ENCODE measurements at regions not wholly inside any gene's neighbourhood (a gene's known extent, or its start where the extent isn't known, plus 50 kb on each side); places are given as distances from the start of the nearest gene placed in this dataset.
"Not testable (repeated sequence)": the region's sequence is repeated elsewhere in the genome, so short reads cannot be mapped to it uniquely, and the experiment has no call there.

DNA sequence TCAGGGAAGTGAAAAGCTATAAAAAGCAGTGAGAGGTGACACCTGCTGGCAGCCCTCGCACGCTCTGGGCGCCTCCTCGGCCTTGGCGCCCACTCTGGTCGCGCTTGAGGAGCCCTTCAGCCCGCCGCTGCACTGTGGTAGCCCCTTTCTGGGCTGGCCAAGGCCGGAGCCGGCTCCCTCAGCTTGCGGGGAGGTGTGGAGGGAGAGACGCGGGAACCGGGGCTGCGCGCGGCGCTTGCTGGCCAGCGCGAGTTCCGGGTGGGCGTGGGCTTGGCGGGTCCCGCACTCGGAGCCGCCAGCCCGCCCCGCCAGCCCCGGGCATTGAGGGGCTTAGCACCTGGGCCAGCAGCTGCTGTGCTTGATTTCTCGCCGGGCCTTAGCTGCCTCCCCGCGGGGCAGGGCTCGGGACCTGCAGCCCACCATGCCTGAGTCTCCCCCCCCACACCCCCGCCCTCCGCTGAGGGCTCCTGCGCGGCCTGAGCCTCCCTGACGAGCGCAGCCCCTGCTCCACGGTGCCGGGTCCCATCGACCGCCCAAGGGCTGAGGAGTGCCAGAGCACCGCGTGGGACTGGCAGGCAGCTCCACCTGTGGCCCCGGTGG is 688.5 kb upstream of the CDH8 start:
- TF ChIP-seq, protein P1, sequence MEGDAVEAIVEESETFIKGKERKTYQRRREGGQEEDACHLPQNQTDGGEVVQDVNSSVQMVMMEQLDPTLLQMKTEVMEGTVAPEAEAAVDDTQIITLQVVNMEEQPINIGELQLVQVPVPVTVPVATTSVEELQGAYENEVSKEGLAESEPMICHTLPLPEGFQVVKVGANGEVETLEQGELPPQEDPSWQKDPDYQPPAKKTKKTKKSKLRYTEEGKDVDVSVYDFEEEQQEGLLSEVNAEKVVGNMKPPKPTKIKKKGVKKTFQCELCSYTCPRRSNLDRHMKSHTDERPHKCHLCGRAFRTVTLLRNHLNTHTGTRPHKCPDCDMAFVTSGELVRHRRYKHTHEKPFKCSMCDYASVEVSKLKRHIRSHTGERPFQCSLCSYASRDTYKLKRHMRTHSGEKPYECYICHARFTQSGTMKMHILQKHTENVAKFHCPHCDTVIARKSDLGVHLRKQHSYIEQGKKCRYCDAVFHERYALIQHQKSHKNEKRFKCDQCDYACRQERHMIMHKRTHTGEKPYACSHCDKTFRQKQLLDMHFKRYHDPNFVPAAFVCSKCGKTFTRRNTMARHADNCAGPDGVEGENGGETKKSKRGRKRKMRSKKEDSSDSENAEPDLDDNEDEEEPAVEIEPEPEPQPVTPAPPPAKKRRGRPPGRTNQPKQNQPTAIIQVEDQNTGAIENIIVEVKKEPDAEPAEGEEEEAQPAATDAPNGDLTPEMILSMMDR (IDR thresholded peaks at IDR 0.05), result not testable (repeated sequence)
- not testable (repeated sequence) for TF ChIP-seq POLR2A (IDR thresholded peaks at IDR 0.05)

Data from transverse colon (tissue), 3 donors.